ENCODE measurements at regions not wholly inside any gene's neighbourhood (a gene's known extent, or its start where the extent isn't known, plus 50 kb on each side); places are given as distances from the start of the nearest gene placed in this dataset.

GRCh38 chr2:236702657-236703372 lies 133.2 kb downstream of the ACKR3 start (continued):
- TF ChIP-seq HMGN3 (IDR thresholded peaks at IDR 0.05; ENCODE audit: borderline replicate concordance, extremely low read depth, insufficient read length, low read depth, low read length) (no peak), EWSR1 (IDR thresholded peaks at IDR 0.05; ENCODE audit: borderline replicate concordance, low read depth, partially characterized antibody) (no peak), ZBTB8A (IDR thresholded peaks at IDR 0.05; ENCODE audit: partially characterized antibody) (no peak)

DNA sequence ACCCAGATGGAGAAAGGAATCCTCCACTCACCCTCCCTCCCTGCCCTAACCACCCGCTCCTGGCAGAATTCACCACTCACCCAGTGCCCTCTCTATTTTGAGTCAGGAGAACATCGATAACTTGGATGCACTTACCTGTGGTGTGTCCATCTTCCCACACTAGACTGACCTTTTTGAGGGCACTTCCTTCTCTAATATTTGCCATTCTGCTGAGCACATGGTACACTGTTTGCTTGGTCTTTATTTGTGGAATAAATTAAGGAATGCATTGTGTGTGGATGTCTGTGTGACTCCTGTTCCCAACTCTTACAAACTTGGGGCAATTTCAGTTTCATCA lies 133.7 kb downstream of the ACKR3 start:
- intact Hi-C loops (cut with micrococcal nuclease): no loop called here
- Histone ChIP-seq H3K4me1 (replicated peaks in 1 of 2; ENCODE audit: control insufficient read depth in 2 of 2, insufficient read depth in 2 of 2, low read length in 2 of 2) (no peaks in the 10 kb centered on the region), H3K9ac (ENCODE audit: insufficient read depth in 1 of 2, low read depth in 2 of 2, low read length in 2 of 2) (no peak overlapping the region), H4K20me1 (replicated peaks; ENCODE audit: control insufficient read depth, insufficient read depth, low read length) (no peaks in the 10 kb centered on the region), H3K79me2 (ENCODE audit: control insufficient read depth, insufficient read depth, low read length) (no peaks in the 10 kb centered on the region), H3K9me3 (replicated peaks; ENCODE audit: control insufficient read depth, insufficient read depth, low read depth, low read length) (no peaks in the 10 kb centered on the region; the same call in 1 of the 2 replicates), H2AFZ (ENCODE audit: low read depth, low read length) (no peak overlapping the region), H3K36me3 (ENCODE audit: control insufficient read depth, insufficient read depth, low read length) (no peaks in the 10 kb centered on the region), H3K9me1 (ENCODE audit: control insufficient read depth, insufficient read depth, low read length) (no peaks in the 10 kb centered on the region), H3K27ac (ENCODE audit: extremely low read depth, low read depth, low read length) (no peak overlapping the region), H3K4me3 (no peak overlapping the region), H3K4me2 (ENCODE audit: insufficient read depth, low read length) (no peak overlapping the region), H3K27me3 (ENCODE audit: control insufficient read depth in 2 of 2, insufficient read depth in 2 of 2, low read length in 2 of 2) (no peaks in the 10 kb centered on the region)
- FAIRE-seq: no peak
- no TSS peak for BruUV-seq (replicated peaks)
- POLR2A ChIA-PET: no interaction called here
- in situ Hi-C loops (cut with MboI): no loop called here
- ATAC-seq: no peak
- DNase-seq (ENCODE audit: extremely low read depth in 1 of 4, low spot score in 3 of 4): no peak
- WGBS (ENCODE audit: insufficient coverage, low coverage, missing lambda C conversion rate): 0% methylated on average over 2 of the region's 2 CpGs
- CTCF ChIA-PET (ENCODE audit: low intra/inter-chr PET ratio): no interaction called here
- no peak for TF ChIP-seq KDM5B (IDR thresholded peaks at IDR 0.05; ENCODE audit: insufficient replicate concordance, low read depth, low read length)
- TF ChIP-seq CAMTA2 (CRISPR knock-in tag; conservative IDR thresholded peaks at IDR 0.05): no peak
- no peak for TF ChIP-seq ZBTB1 (CRISPR knock-in tag; IDR thresholded peaks at IDR 0.05; ENCODE audit: borderline replicate concordance, low read depth)
- TF ChIP-seq RNF2 (IDR thresholded peaks at IDR 0.05): no peak
- TF ChIP-seq, protein P1, sequence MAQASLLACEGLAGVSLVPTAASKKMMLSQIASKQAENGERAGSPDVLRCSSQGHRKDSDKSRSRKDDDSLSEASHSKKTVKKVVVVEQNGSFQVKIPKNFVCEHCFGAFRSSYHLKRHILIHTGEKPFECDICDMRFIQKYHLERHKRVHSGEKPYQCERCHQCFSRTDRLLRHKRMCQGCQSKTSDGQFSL (CRISPR knock-in tag; IDR thresholded peaks at IDR 0.05): no peak
- TF ChIP-seq, protein P1 (tag; IDR thresholded peaks at IDR 0.05): no peak
- no peak for TF ChIP-seq ZNF644 (tag; IDR thresholded peaks at IDR 0.05; ENCODE audit: low read depth)
- TF ChIP-seq ELF2 (CRISPR knock-in tag; IDR thresholded peaks at IDR 0.05): no peak

Measured in K562 (cell line).